SK-N-SH (cell line): ENCODE measurements at regions not wholly inside any gene's neighbourhood (a gene's known extent, or its start where the extent isn't known, plus 50 kb on each side); places are given as distances from the start of the nearest gene placed in this dataset.

ENCODE experiments used
- CTCF ChIA-PET: fragments of 300-600, 350-600 bp; formaldehyde crosslinking; extraction: SDS; loops from one replicate; lab custom pipeline; 2021; lab: Yijun Ruan, JAX
- POLR2A ChIA-PET: fragments of 350-600 bp; sonication (Branson Sonifier 250); formaldehyde crosslinking; extraction: SDS; loops from one replicate; lab custom pipeline; 2020; ENCODE audit warnings: antibody characterized with exemption, inconsistent platforms; lab: Yijun Ruan, JAX
- DNase-seq: peaks from one replicate; pipeline ENCODE4 v3.0.0; 2012
- H2AFZ ChIP-seq: fragments of 200-600 bp; sonication (generic); 2 replicates; pipeline ENCODE4 v1.8.1; 2016; ENCODE audit warnings: antibody characterized with exemption, mild to moderate bottlenecking, low read depth
- H3F3A ChIP-seq: fragments of 200-600 bp; sonication (generic); replicated peaks from 2 replicates; pipeline ENCODE3; 2016; ENCODE audit warnings: antibody characterized with exemption, mild to moderate bottlenecking; ENCODE audit not compliant: insufficient read depth
- H3K27ac ChIP-seq, 2 experiments: fragments of 200-500 bp in 1 of 2; fragments of 200-600 bp in 1 of 2; sonication (Bioruptor generic) in 1 of 2; sonication (generic), shearing (Covaris generic) in 1 of 2; 2 replicates each; pipeline versions ENCODE4 v1.5.1 to v1.6.1; 2014 to 2016; ENCODE audit warnings: low read depth in 2 of 2, inconsistent platforms in 1 of 2, low read length in 1 of 2, mild to moderate bottlenecking in 1 of 2, mixed read lengths in 1 of 2
- H3K27me3 ChIP-seq: fragments of 200-600 bp; sonication (generic), shearing (Covaris generic); 2 replicates; pipeline ENCODE4 v1.6.1; 2016; ENCODE audit warnings: mixed run types; ENCODE audit not compliant: insufficient read depth
- H3K36me3 ChIP-seq, 2 experiments: fragments of 200-500 bp in 1 of 2; fragments of 200-600 bp in 1 of 2; sonication (Bioruptor generic) in 1 of 2; sonication (generic) in 1 of 2; replicated peaks in 1 of 2; 2 replicates each; pipeline versions ENCODE3 to v1.5.1; 2014 to 2016; ENCODE audit warnings: low read length in 1 of 2, mild to moderate bottlenecking in 1 of 2; ENCODE audit not compliant: insufficient read depth in 2 of 2, control insufficient read depth in 1 of 2
- H3K4me1 ChIP-seq, 2 experiments: fragments of 200-500 bp in 1 of 2; fragments of 200-600 bp in 1 of 2; sonication (Bioruptor generic) in 1 of 2; sonication (generic), shearing (Covaris generic) in 1 of 2; 2 replicates each; pipeline versions ENCODE4 v1.5.1 to v1.6.1; 2014 to 2016; ENCODE audit warnings: low read depth in 1 of 2, low read length in 1 of 2, mixed run types in 1 of 2; ENCODE audit not compliant: insufficient read depth in 2 of 2, control insufficient read depth in 1 of 2
- H3K4me2 ChIP-seq: fragments of 200-600 bp; sonication (generic), shearing (Covaris generic); 2 replicates; pipeline ENCODE4 v1.6.1; 2017; ENCODE audit warnings: mixed run types
- H3K4me3 ChIP-seq, 2 experiments: fragments of 200-500 bp in 1 of 2; fragments of 200-600 bp in 1 of 2; sonication (Bioruptor generic) in 1 of 2; sonication (generic), shearing (Covaris generic) in 1 of 2; 2 replicates each; pipeline versions ENCODE4 v1.5.1 to v1.8.1; 2014 to 2016; ENCODE audit warnings: low read depth in 2 of 2, inconsistent platforms in 1 of 2, low read length in 1 of 2, mild to moderate bottlenecking in 1 of 2, mixed read lengths in 1 of 2, moderate library complexity in 1 of 2
- H3K79me2 ChIP-seq: fragments of 200-600 bp; sonication (generic); 2 replicates; pipeline ENCODE4 v1.8.1; 2017; ENCODE audit warnings: mild to moderate bottlenecking; ENCODE audit not compliant: insufficient read depth
- H3K9ac ChIP-seq: fragments of 200-600 bp; sonication (generic); 2 replicates; pipeline ENCODE4 v1.6.1; 2017; ENCODE audit warnings: mixed run types
- H3K9me2 ChIP-seq: fragments of 200-600 bp; sonication (generic); 2 replicates; pipeline ENCODE4 v1.6.1; 2017; ENCODE audit warnings: mixed run types
- H3K9me3 ChIP-seq: fragments of 200-600 bp; sonication (generic); 2 replicates; pipeline ENCODE4 v1.6.1; 2017; ENCODE audit warnings: mixed run types, mild to moderate bottlenecking, moderate library complexity
- H4K20me1 ChIP-seq: fragments of 200-600 bp; sonication (generic); 2 replicates; pipeline ENCODE4 v1.6.1; 2017; ENCODE audit warnings: mild to moderate bottlenecking, mixed run types; ENCODE audit not compliant: insufficient read depth
- EP300 ChIP-seq, 2 experiments: IDR thresholded peaks; 2 replicates each; pipeline versions ENCODE4 v1.4.0 to v1.6.1; 2012; ENCODE audit warnings: borderline replicate concordance in 1 of 2, low read depth in 1 of 2, low read length in 1 of 2
- FOSL2 ChIP-seq: IDR thresholded peaks from 2 replicates; pipeline ENCODE4 v1.4.0; 2012; ENCODE audit warnings: low read depth, mild to moderate bottlenecking, moderate library complexity, borderline replicate concordance
- FOXM1 ChIP-seq: IDR thresholded peaks from 2 replicates; pipeline ENCODE4 v1.4.0; 2012; ENCODE audit warnings: low read depth, mild to moderate bottlenecking
- GABPA ChIP-seq: IDR thresholded peaks from 2 replicates; pipeline ENCODE4 v1.4.0; 2012; ENCODE audit warnings: low read depth, mild to moderate bottlenecking
- IRF3 ChIP-seq: fragments of 150-350 bp; IDR thresholded peaks from 2 replicates; pipeline ENCODE4 v1.6.1; 2016; ENCODE audit warnings: mild to moderate bottlenecking, low read depth, low read length
- JUND ChIP-seq: IDR thresholded peaks from 2 replicates; pipeline ENCODE4 v1.4.0; 2012
- MAX ChIP-seq: IDR thresholded peaks from 2 replicates; pipeline ENCODE4 v1.4.0; 2012; ENCODE audit warnings: low read depth
- NFIC ChIP-seq: IDR thresholded peaks from 2 replicates; pipeline ENCODE4 v1.4.0; 2012; ENCODE audit warnings: borderline replicate concordance
- NRF1 ChIP-seq: IDR thresholded peaks from 2 replicates; pipeline ENCODE4 v1.6.1; 2012; ENCODE audit warnings: low read depth, mild to moderate bottlenecking, low read length
- RAD21 ChIP-seq: IDR thresholded peaks from 2 replicates; pipeline ENCODE4 v1.6.1; 2012; ENCODE audit warnings: mild to moderate bottlenecking, low read length
- RCOR1 ChIP-seq: fragments of 150-350 bp; IDR thresholded peaks from 2 replicates; pipeline ENCODE4 v1.6.1; 2017; ENCODE audit warnings: antibody characterized with exemption, low read length
- REST ChIP-seq: IDR thresholded peaks from 2 replicates; pipeline ENCODE4 v1.6.1; 2012; ENCODE audit warnings: mild to moderate bottlenecking, low read depth, low read length, moderate library complexity
- RFX5 ChIP-seq: IDR thresholded peaks from 2 replicates; pipeline ENCODE4 v1.6.1; 2012; ENCODE audit warnings: mild to moderate bottlenecking, improper control_type of control experiment, low read length
- RXRA ChIP-seq: IDR thresholded peaks from 2 replicates; pipeline ENCODE4 v1.4.0; 2012; ENCODE audit warnings: low read depth, mild to moderate bottlenecking, borderline replicate concordance
- TAF1 ChIP-seq: IDR thresholded peaks from 2 replicates; pipeline ENCODE4 v1.6.1; 2012; ENCODE audit warnings: low read depth, mild to moderate bottlenecking, low read length, moderate library complexity, borderline replicate concordance
- TCF12 ChIP-seq: IDR thresholded peaks from 2 replicates; pipeline ENCODE4 v1.4.0; 2012
- USF1 ChIP-seq: IDR thresholded peaks from 2 replicates; pipeline ENCODE4 v1.4.0; 2012; ENCODE audit warnings: low read depth, borderline replicate concordance
- USF2 ChIP-seq: fragments of 150-350 bp; IDR thresholded peaks from 2 replicates; pipeline ENCODE4 v1.6.1; 2017; ENCODE audit warnings: antibody characterized with exemption, low read length, low read depth, borderline replicate concordance
- ZBTB33 ChIP-seq: IDR thresholded peaks from 2 replicates; pipeline ENCODE4 v1.4.0; 2012; ENCODE audit warnings: low read depth, borderline replicate concordance
- WGBS: methylation state at CpG from one replicate; pipeline ENCODE4 v1.1.6; 2017; ENCODE audit warnings: low lambda C conversion rate; 5-methylcytosine and 5-hydroxymethylcytosine counted together

- Histone ChIP-seq H3K9me2 (no peaks in the 10 kb centered on the region), H3F3A (no peaks in the 10 kb centered on the region), H3K9me3 (no peaks in the 10 kb centered on the region), H3K4me3 (no peak overlapping the region), H3K27me3 (no peaks in the 10 kb centered on the region; the same call in 1 of the 2 replicates), H3K9ac (no peak overlapping the region), H3K27ac (no peak overlapping the region), H4K20me1 (no peaks in the 10 kb centered on the region), H3K4me2 (no peak overlapping the region), H3K4me1 (no peaks in the 10 kb centered on the region), H3K36me3 (no peaks in the 10 kb centered on the region), H2AFZ (no peak overlapping the region), H3K79me2 (no peaks in the 10 kb centered on the region)
- POLR2A ChIA-PET = no interaction called here
- no peak for TF ChIP-seq EP300 (IDR thresholded peaks at IDR 0.05; ENCODE audit: borderline replicate concordance in 1 of 2, low read depth in 1 of 2, low read length in 1 of 2)
- TF ChIP-seq USF1 = no peak
- TF ChIP-seq ZBTB33 = no peak
- TF ChIP-seq TCF12 = no peak
- no peak for TF ChIP-seq FOSL2
- TF ChIP-seq JUND = no peak
- TF ChIP-seq RCOR1 = no peak
- TF ChIP-seq NRF1 = no peak
- no peak for TF ChIP-seq REST
- TF ChIP-seq GABPA = no peak
- no peak for TF ChIP-seq RAD21
- no peak for TF ChIP-seq IRF3
- no peak for TF ChIP-seq RXRA
- TF ChIP-seq USF2 = no peak
- TF ChIP-seq FOXM1 = no peak
- no peak for TF ChIP-seq TAF1
- TF ChIP-seq MAX = no peak
- TF ChIP-seq NFIC = no peak
- no peak for TF ChIP-seq RFX5
- DNase-seq = no peak
- WGBS = 9% methylated on average over 7 of the region's 7 CpGs
- CTCF ChIA-PET = interaction anchor here (1.4 kb wide), 1 partner anchor 20 kb away, joined by 3 read pairs; no protein-coding TSS in a partner anchor
Observed at GRCh38 chrX:42495139-42495538, 282.8 kb downstream of the PPP1R2C start.
